ENCODE measurements at regions not wholly inside any gene's neighbourhood (a gene's known extent, or its start where the extent isn't known, plus 50 kb on each side); places are given as distances from the start of the nearest gene placed in this dataset.

DNA sequence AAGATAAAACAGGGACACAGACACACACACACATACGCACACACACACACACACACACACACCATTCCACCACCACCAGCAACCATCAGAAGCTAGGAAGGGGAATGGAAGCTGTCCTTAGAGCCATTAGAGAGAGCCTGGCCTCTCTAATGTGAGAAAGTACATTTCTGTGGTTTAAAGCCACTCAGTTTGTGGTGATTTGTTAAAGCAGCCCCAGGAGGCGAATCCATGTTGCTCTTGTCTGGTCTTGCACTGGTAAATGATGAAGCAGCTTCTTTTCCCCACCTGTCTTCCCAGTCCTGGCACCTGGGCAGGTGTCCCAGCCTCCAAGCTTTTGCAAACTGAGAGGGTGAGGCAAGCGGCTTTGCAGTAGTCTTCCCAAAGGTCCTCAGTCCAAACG, 118.9 kb upstream of the KL start:
- no peak for TF ChIP-seq MTA3 (IDR thresholded peaks at IDR 0.05; ENCODE audit: borderline replicate concordance, low read length)
- TF ChIP-seq, protein P1, sequence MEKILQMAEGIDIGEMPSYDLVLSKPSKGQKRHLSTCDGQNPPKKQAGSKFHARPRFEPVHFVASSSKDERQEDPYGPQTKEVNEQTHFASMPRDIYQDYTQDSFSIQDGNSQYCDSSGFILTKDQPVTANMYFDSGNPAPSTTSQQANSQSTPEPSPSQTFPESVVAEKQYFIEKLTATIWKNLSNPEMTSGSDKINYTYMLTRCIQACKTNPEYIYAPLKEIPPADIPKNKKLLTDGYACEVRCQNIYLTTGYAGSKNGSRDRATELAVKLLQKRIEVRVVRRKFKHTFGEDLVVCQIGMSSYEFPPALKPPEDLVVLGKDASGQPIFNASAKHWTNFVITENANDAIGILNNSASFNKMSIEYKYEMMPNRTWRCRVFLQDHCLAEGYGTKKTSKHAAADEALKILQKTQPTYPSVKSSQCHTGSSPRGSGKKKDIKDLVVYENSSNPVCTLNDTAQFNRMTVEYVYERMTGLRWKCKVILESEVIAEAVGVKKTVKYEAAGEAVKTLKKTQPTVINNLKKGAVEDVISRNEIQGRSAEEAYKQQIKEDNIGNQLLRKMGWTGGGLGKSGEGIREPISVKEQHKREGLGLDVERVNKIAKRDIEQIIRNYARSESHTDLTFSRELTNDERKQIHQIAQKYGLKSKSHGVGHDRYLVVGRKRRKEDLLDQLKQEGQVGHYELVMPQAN (conservative IDR thresholded peaks at IDR 0.05): no peak
- TF ChIP-seq, protein P2, sequence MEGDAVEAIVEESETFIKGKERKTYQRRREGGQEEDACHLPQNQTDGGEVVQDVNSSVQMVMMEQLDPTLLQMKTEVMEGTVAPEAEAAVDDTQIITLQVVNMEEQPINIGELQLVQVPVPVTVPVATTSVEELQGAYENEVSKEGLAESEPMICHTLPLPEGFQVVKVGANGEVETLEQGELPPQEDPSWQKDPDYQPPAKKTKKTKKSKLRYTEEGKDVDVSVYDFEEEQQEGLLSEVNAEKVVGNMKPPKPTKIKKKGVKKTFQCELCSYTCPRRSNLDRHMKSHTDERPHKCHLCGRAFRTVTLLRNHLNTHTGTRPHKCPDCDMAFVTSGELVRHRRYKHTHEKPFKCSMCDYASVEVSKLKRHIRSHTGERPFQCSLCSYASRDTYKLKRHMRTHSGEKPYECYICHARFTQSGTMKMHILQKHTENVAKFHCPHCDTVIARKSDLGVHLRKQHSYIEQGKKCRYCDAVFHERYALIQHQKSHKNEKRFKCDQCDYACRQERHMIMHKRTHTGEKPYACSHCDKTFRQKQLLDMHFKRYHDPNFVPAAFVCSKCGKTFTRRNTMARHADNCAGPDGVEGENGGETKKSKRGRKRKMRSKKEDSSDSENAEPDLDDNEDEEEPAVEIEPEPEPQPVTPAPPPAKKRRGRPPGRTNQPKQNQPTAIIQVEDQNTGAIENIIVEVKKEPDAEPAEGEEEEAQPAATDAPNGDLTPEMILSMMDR (IDR thresholded peaks at IDR 0.05 in 2 of 3, conservative IDR thresholded peaks at IDR 0.05 in 1 of 3; ENCODE audit: control insufficient read depth in 2 of 3, extremely low read depth in 1 of 3, insufficient read depth in 1 of 3, low read depth in 3 of 3, low read length in 3 of 3): no peak
- no peak for TF ChIP-seq GABPA (IDR thresholded peaks at IDR 0.05; ENCODE audit: low read depth)
- TF ChIP-seq EGR1 (IDR thresholded peaks at IDR 0.05; ENCODE audit: borderline replicate concordance in 1 of 2, low read depth in 2 of 2, low read length in 2 of 2): no peak
- no peak for TF ChIP-seq DPF2 (IDR thresholded peaks at IDR 0.05)
- TF ChIP-seq HCFC1 (IDR thresholded peaks at IDR 0.05; ENCODE audit: low read length): no peak
- no peak for TF ChIP-seq JUND (IDR thresholded peaks at IDR 0.05; ENCODE audit: low read depth, low read length)
